ENCODE measurements at regions not wholly inside any gene's neighbourhood (a gene's known extent, or its start where the extent isn't known, plus 50 kb on each side); places are given as distances from the start of the nearest gene placed in this dataset.

GRCh38 chr21:14844001-14844400 is 220.8 kb downstream of the NRIP1 start:
- H3K4me1 ChIP-seq (ENCODE audit: control insufficient read depth, low read length), result no peaks in the 10 kb centered on the region
- H3K27me3 ChIP-seq (ENCODE audit: control insufficient read depth, low read length), result no peaks in the 10 kb centered on the region
- no peaks in the 10 kb centered on the region for H4K20me1 ChIP-seq (ENCODE audit: control insufficient read depth, insufficient read depth, low read depth, low read length)
- H3K36me3 ChIP-seq (ENCODE audit: control insufficient read depth, low read length), result no peaks in the 10 kb centered on the region
- peaks cover 22% of the 10 kb centered on the region for H3K9me3 ChIP-seq (ENCODE audit: control insufficient read depth, insufficient read depth, low read length)
- no peak overlapping the region for H3K27ac ChIP-seq (ENCODE audit: low read depth, low read length)
- no peaks in the 10 kb centered on the region for H3K9me2 ChIP-seq (replicated peaks; ENCODE audit: control insufficient read depth, low read length)
- H3K4me2 ChIP-seq (ENCODE audit: low read length), result no peak overlapping the region
- no peaks in the 10 kb centered on the region for H3K79me2 ChIP-seq (ENCODE audit: control insufficient read depth, low read length)
- H3F3A ChIP-seq (ENCODE audit: control insufficient read depth, insufficient read depth), result no peaks in the 10 kb centered on the region
- no peak for TF ChIP-seq EZH2phosphoT487 (IDR thresholded peaks at IDR 0.05; ENCODE audit: borderline replicate concordance, low read length)
- H3K4me3 ChIP-seq (ENCODE audit: low read length), result no peak overlapping the region

GRCh38 chr21:14842601-14843000 is 222.2 kb downstream of the NRIP1 start:
- Histone ChIP-seq H3K79me2 (ENCODE audit: control insufficient read depth, low read length) (no peaks in the 10 kb centered on the region), H3K36me3 (ENCODE audit: control insufficient read depth, low read length) (no peaks in the 10 kb centered on the region), H3K4me3 (ENCODE audit: low read length) (no peak overlapping the region), H3K9me2 (replicated peaks; ENCODE audit: control insufficient read depth, low read length) (no peaks in the 10 kb centered on the region), H3K4me1 (ENCODE audit: control insufficient read depth, low read length) (no peaks in the 10 kb centered on the region), H3K9me3 (ENCODE audit: control insufficient read depth, insufficient read depth, low read length) (peaks cover 22% of the 10 kb centered on the region), H3K27ac (ENCODE audit: low read depth, low read length) (no peak overlapping the region), H4K20me1 (ENCODE audit: control insufficient read depth, insufficient read depth, low read depth, low read length) (no peaks in the 10 kb centered on the region), H3K27me3 (ENCODE audit: control insufficient read depth, low read length) (no peaks in the 10 kb centered on the region), H3F3A (ENCODE audit: control insufficient read depth, insufficient read depth) (no peaks in the 10 kb centered on the region), H3K4me2 (ENCODE audit: low read length) (no peak overlapping the region)
- TF ChIP-seq EZH2phosphoT487 (IDR thresholded peaks at IDR 0.05; ENCODE audit: borderline replicate concordance, low read length), result no peak
- no peak for TF ChIP-seq CTCF (IDR thresholded peaks at IDR 0.05; ENCODE audit: low read depth, low read length, poor library complexity, severe bottlenecking)

GRCh38 chr21:14841511-14842472 is 223.0 kb downstream of the NRIP1 start:
- Histone ChIP-seq H3K4me3 (ENCODE audit: low read length) (no peak overlapping the region), H3K36me3 (ENCODE audit: control insufficient read depth, low read length) (no peaks in the 10 kb centered on the region), H3K79me2 (ENCODE audit: control insufficient read depth, low read length) (no peaks in the 10 kb centered on the region), H3F3A (ENCODE audit: control insufficient read depth, insufficient read depth) (no peaks in the 10 kb centered on the region), H3K9me2 (replicated peaks; ENCODE audit: control insufficient read depth, low read length) (no peaks in the 10 kb centered on the region), H3K27ac (ENCODE audit: low read depth, low read length) (no peak overlapping the region), H4K20me1 (ENCODE audit: control insufficient read depth, insufficient read depth, low read depth, low read length) (no peaks in the 10 kb centered on the region), H3K4me2 (ENCODE audit: low read length) (no peak overlapping the region), H3K9me3 (ENCODE audit: control insufficient read depth, insufficient read depth, low read length) (peaks cover 21% of the 10 kb centered on the region), H3K4me1 (ENCODE audit: control insufficient read depth, low read length) (no peaks in the 10 kb centered on the region), H3K27me3 (ENCODE audit: control insufficient read depth, low read length) (no peaks in the 10 kb centered on the region)
- TF ChIP-seq CTCF (IDR thresholded peaks at IDR 0.05; ENCODE audit: low read depth, low read length, poor library complexity, severe bottlenecking) (no peak), EZH2phosphoT487 (IDR thresholded peaks at IDR 0.05; ENCODE audit: borderline replicate concordance, low read length) (no peak)

GRCh38 chr21:14838400-14838799 is 226.4 kb downstream of the NRIP1 start:
- peaks cover 7% of the 10 kb centered on the region; the same call in 1 of the 2 replicates for H3K9me3 ChIP-seq (ENCODE audit: control insufficient read depth, insufficient read depth, low read length)
- no peak overlapping the region for H3K4me2 ChIP-seq (ENCODE audit: low read length)
- no peak overlapping the region for H3K4me3 ChIP-seq (ENCODE audit: low read length)
- no peaks in the 10 kb centered on the region for H3K9me2 ChIP-seq (replicated peaks; ENCODE audit: control insufficient read depth, low read length)
- H3K27me3 ChIP-seq (ENCODE audit: control insufficient read depth, low read length), result no peaks in the 10 kb centered on the region
- no peaks in the 10 kb centered on the region for H3F3A ChIP-seq (ENCODE audit: control insufficient read depth, insufficient read depth)
- no peaks in the 10 kb centered on the region for H3K36me3 ChIP-seq (ENCODE audit: control insufficient read depth, low read length)
- no peaks in the 10 kb centered on the region for H4K20me1 ChIP-seq (ENCODE audit: control insufficient read depth, insufficient read depth, low read depth, low read length)
- no peak overlapping the region for H3K27ac ChIP-seq (ENCODE audit: low read depth, low read length)
- H3K4me1 ChIP-seq (ENCODE audit: control insufficient read depth, low read length), result no peaks in the 10 kb centered on the region
- no peak for TF ChIP-seq EZH2phosphoT487 (IDR thresholded peaks at IDR 0.05; ENCODE audit: borderline replicate concordance, low read length)
- H3K79me2 ChIP-seq (ENCODE audit: control insufficient read depth, low read length), result no peaks in the 10 kb centered on the region
